Activated naive CD4-positive, alpha-beta T cell treated with anti-CD3 and anti-CD28 coated beads for 36 hours (primary cell): ENCODE measurements at regions not wholly inside any gene's neighbourhood (a gene's known extent, or its start where the extent isn't known, plus 50 kb on each side); places are given as distances from the start of the nearest gene placed in this dataset.

Source experiments
- CTCF ChIA-PET: fragments of 350-600 bp; sonication (Branson Sonifier 250); formaldehyde crosslinking; loops from one replicate; lab custom pipeline; 2021; ENCODE audit warnings: antibody characterized with exemption; lab: Charles Lee
- DNase-seq: peaks from one replicate; pipeline ENCODE4 v3.0.0-alpha.2; 2020
- H3K27ac Mint-ChIP-seq: one replicate; pipeline ENCODE4 v1.8.0; 2021; ENCODE audit warnings: mild to moderate bottlenecking, mixed read lengths
- H3K27me3 Mint-ChIP-seq: one replicate; pipeline ENCODE4 v1.8.0; 2021; ENCODE audit warnings: low read depth, mixed read lengths
- H3K36me3 Mint-ChIP-seq: one replicate; pipeline ENCODE4 v1.8.0; 2021; ENCODE audit warnings: low read depth, mixed read lengths
- H3K4me1 Mint-ChIP-seq: one replicate; pipeline ENCODE4 v1.8.0; 2021; ENCODE audit warnings: low read depth, mixed read lengths
- H3K4me3 Mint-ChIP-seq: one replicate; pipeline ENCODE4 v1.8.0; 2021; ENCODE audit warnings: mild to moderate bottlenecking, moderate library complexity, mixed read lengths
- H3K9me3 Mint-ChIP-seq: one replicate; pipeline ENCODE4 v1.8.0; 2021; ENCODE audit warnings: mixed read lengths
- intact Hi-C: fragments of 100-400 bp; cut with micrococcal nuclease; formaldehyde crosslinking; loops from one replicate; pipeline ENCODE4 v1.15.1; 2023

- Mint-ChIP-seq H3K4me3 (no peak overlapping the region), H3K27ac (no peak overlapping the region), H3K27me3 (no peaks in the 10 kb centered on the region), H3K4me1 (no peaks in the 10 kb centered on the region), H3K36me3 (no peaks in the 10 kb centered on the region), H3K9me3 (peaks cover 5% of the 10 kb centered on the region)
- intact Hi-C loops, result no loop called here
- CTCF ChIA-PET, result no interaction called here
- DNase-seq, result no peak
Measured at GRCh38 chr5:23216345-23216744, 291.1 kb upstream of the PRDM9 start.

DNA sequence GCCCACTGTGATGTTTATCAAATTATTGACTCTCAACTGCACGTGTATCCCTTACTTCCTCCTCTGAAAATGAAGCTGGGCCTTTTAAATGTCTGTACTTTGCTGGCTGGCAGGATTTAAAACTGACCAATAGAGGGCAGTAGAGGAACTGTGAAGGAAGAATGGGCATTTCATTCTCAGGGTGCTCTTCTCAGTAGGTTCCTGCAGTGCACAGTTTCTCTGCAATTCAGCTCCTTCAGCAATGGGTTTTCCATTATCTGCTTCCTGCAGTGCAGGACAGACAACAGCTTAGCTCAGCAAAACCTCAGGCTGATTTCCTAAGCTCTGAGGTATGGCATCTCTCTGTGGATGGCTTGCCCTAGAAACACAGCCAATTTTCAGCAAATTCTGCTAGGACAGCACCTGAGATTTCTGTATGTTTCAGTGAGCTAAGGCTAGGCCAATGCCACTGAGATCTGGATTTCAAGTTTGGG lies 298.4 kb upstream of the PRDM9 start:
- H3K4me1 Mint-ChIP-seq, result no peaks in the 10 kb centered on the region
- peak; percentile 10 for DNase-seq
- CTCF ChIA-PET, result interaction anchor here (1.0 kb wide), 1 partner anchor 12 kb away, joined by 3 read pairs; no protein-coding TSS in a partner anchor
- H3K27ac Mint-ChIP-seq, result no peak overlapping the region
- intact Hi-C loops, result no loop called here
- no peaks in the 10 kb centered on the region for H3K27me3 Mint-ChIP-seq
- no peak overlapping the region for H3K4me3 Mint-ChIP-seq
- H3K9me3 Mint-ChIP-seq, result no peaks in the 10 kb centered on the region
- H3K36me3 Mint-ChIP-seq, result no peaks in the 10 kb centered on the region

- H3K4me3 Mint-ChIP-seq, result no peak overlapping the region
- no peaks in the 10 kb centered on the region for H3K36me3 Mint-ChIP-seq
- DNase-seq, result no peak
- H3K27me3 Mint-ChIP-seq, result no peaks in the 10 kb centered on the region
- CTCF ChIA-PET, result no interaction called here
- H3K4me1 Mint-ChIP-seq, result no peaks in the 10 kb centered on the region
- H3K9me3 Mint-ChIP-seq, result peaks cover 5% of the 10 kb centered on the region
- H3K27ac Mint-ChIP-seq, result no peak overlapping the region
- intact Hi-C loops, result no loop called here
Measured at GRCh38 chr5:23204111-23204510, 303.3 kb upstream of the PRDM9 start.

DNA sequence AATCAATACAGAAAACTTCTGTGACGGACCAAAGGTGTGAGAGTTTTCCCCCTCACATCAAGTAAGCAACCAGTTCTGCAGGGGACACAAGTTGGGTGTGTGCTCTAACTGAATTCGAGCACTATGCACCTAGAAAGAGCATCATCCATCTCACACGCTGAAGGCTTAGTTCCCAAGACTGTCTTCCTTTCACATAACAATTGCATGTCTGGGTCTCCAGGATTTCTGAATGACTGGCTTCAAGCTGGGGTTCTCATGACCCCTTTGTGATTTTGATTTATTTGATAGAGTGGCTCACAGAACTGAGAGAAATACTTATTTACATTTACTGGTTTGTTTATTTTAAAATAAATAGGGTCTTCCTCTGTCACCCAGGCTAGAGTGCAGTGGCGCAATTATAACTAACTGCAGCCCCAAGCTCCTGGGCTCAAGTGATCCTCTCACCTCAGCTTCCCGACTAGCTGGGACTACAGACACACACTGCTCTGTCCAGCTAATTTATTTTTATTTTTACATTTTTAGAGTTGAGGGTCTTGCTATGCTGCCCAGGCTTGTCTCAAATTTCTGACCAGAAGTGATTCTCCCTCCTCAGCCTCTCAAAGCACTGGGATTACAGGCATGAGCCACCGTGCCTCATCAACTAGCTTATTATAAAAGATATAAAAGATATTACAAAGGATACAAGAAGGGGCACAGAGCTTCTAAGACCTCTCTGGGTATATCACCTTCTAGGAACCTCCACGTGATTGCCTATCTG lies 316.7 kb upstream of the CDH12 start:
- DNase-seq, result no peak
- Mint-ChIP-seq H3K27me3 (no peaks in the 10 kb centered on the region), H3K36me3 (no peaks in the 10 kb centered on the region), H3K4me3 (no peak overlapping the region), H3K9me3 (peaks cover 6% of the 10 kb centered on the region), H3K27ac (no peak overlapping the region), H3K4me1 (no peaks in the 10 kb centered on the region)
- intact Hi-C loops, result no loop called here
- CTCF ChIA-PET, result no interaction called here

- intact Hi-C loops, result no loop called here
- CTCF ChIA-PET, result no interaction called here
- Mint-ChIP-seq H3K9me3 (peaks cover 6% of the 10 kb centered on the region), H3K27me3 (no peaks in the 10 kb centered on the region), H3K36me3 (no peaks in the 10 kb centered on the region), H3K4me3 (no peak overlapping the region), H3K27ac (no peak overlapping the region), H3K4me1 (no peaks in the 10 kb centered on the region)
- no peak for DNase-seq
Measured at GRCh38 chr5:23164971-23165370, 311.8 kb upstream of the CDH12 start.

DNA sequence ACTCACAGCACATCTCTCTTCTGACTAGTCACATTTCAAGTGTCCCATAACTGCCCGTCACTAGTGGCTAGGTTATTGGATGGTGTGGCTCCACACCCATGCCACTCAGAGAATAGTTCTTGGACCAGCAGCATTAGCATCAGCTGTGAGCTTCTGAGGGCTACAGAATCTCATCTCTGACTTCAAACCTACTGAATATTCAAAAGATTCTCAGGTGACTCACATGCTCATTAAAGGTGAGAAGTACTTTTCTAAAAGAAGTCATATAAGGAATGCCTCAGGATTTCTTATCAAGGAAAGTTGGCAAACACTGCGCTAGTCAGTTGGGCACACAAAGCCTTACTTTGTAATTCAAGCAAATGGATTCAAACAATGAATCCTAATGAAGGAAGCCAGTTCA lies 305.0 kb upstream of the CDH12 start:
- Mint-ChIP-seq H3K9me3 (peaks cover 1% of the 10 kb centered on the region), H3K4me3 (no peak overlapping the region), H3K36me3 (no peaks in the 10 kb centered on the region), H3K4me1 (no peaks in the 10 kb centered on the region), H3K27ac (no peak overlapping the region), H3K27me3 (no peaks in the 10 kb centered on the region)
- DNase-seq, result no peak
- intact Hi-C loops, result no loop called here
- CTCF ChIA-PET, result no interaction called here

- H3K27me3 Mint-ChIP-seq, result no peaks in the 10 kb centered on the region
- intact Hi-C loops, result no loop called here
- CTCF ChIA-PET, result no interaction called here
- H3K4me3 Mint-ChIP-seq, result no peak overlapping the region
- H3K27ac Mint-ChIP-seq, result no peak overlapping the region
- no peaks in the 10 kb centered on the region for H3K36me3 Mint-ChIP-seq
- H3K4me1 Mint-ChIP-seq, result no peaks in the 10 kb centered on the region
- no peak for DNase-seq
- H3K9me3 Mint-ChIP-seq, result peaks cover 1% of the 10 kb centered on the region
Measured at GRCh38 chr5:23157716-23158115, 304.6 kb upstream of the CDH12 start.

DNA sequence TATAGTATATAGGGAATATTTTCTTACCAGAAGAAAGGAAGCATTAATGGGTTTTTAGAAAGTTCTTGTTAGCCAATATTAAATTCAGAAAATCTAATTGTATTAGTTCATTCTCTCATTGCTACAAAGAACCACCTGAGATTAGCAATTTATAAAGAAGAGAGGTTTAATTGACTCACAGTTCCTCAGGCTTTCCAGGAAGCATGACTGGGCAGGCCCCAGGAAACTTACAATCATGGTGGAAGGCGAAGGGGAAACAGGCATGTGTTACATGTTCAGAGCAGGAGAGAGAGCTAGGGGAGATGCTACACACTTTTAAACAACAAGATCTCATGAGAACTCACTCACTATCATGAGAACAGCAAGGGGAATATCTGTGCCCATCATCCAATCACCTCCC lies 304.0 kb upstream of the CDH12 start:
- CTCF ChIA-PET, result no interaction called here
- Mint-ChIP-seq H3K36me3 (no peaks in the 10 kb centered on the region), H3K4me1 (no peaks in the 10 kb centered on the region), H3K27ac (no peak overlapping the region), H3K4me3 (no peak overlapping the region), H3K27me3 (no peaks in the 10 kb centered on the region), H3K9me3 (peaks cover 1% of the 10 kb centered on the region)
- DNase-seq, result no peak
- intact Hi-C loops, result no loop called here

GRCh38 chr5:23147625-23148024 lies 294.5 kb upstream of the CDH12 start:
- peaks cover 1% of the 10 kb centered on the region for H3K36me3 Mint-ChIP-seq
- H3K4me3 Mint-ChIP-seq, result no peak overlapping the region
- H3K9me3 Mint-ChIP-seq, result peaks cover 8% of the 10 kb centered on the region
- intact Hi-C loops, result no loop called here
- CTCF ChIA-PET, result no interaction called here
- no peaks in the 10 kb centered on the region for H3K27me3 Mint-ChIP-seq
- H3K27ac Mint-ChIP-seq, result no peak overlapping the region
- no peaks in the 10 kb centered on the region for H3K4me1 Mint-ChIP-seq
- DNase-seq, result no peak

DNA sequence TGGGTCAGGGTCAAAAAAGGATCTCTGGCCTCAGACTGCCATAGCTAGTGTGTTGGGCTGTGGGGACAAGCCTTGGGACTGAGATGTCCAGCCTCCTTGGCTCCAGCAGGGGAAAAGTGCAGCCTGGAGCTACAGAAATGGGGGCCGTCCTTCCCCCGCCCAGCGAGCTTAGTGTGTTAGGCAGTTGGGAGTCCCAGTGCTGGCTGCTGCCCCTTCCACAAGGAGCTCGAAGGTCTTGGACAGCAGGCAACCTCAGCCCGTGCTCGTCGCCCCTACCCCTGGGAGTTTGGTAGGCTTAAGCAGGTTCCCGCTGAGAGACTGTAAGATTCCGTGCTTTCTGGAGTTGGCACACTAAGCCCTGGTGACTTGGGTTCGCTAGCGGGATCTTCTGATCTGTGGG lies 293.0 kb upstream of the CDH12 start:
- DNase-seq, result no peak
- H3K27ac Mint-ChIP-seq, result no peak overlapping the region
- no peaks in the 10 kb centered on the region for H3K4me1 Mint-ChIP-seq
- intact Hi-C loops, result no loop called here
- peaks cover 11% of the 10 kb centered on the region for H3K9me3 Mint-ChIP-seq
- CTCF ChIA-PET, result no interaction called here
- H3K36me3 Mint-ChIP-seq, result peaks cover 1% of the 10 kb centered on the region
- H3K4me3 Mint-ChIP-seq, result no peak overlapping the region
- H3K27me3 Mint-ChIP-seq, result no peaks in the 10 kb centered on the region

DNA sequence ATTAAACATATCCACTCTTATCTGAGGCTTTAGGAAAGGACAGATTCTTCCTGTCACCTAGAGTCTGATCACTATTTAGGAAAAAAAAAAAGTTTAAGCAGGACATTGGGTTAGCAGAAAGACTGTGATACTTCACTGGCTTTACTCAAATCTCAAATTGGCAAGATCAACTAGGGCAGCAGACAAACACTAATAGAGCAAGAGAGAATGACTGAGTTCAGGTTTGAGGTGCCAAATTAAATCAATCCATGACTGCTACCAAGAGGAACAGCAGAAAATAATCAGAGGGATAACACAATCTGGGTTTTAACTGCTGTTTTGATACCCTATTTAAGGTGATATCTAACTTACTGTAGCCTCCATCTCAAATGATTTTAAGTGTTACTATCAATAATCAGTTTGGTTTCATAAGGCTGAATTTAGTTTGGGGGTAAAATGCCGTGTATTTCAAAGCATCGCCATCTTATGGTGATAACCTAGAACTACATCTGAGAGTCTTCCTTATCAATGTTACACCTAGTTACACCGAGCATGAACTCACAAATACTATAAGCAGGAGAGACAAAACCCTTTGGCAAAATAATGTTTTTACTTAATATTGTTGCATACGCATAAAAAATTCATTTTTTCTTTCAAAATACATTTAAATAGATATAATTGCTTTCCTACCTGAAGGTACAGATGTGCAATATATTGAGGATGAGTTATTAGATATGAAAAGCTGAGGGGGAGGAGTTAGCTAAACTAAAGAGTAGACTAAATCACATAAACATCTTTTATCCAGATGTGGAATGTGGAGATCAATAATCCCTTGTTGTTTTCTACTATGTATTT lies 286.4 kb upstream of the CDH12 start:
- CTCF ChIA-PET, result no interaction called here
- Mint-ChIP-seq H3K4me3 (no peak overlapping the region), H3K36me3 (no peaks in the 10 kb centered on the region), H3K27me3 (no peaks in the 10 kb centered on the region), H3K27ac (no peak overlapping the region), H3K9me3 (peaks cover 15% of the 10 kb centered on the region), H3K4me1 (no peaks in the 10 kb centered on the region)
- intact Hi-C loops, result loop anchor here (5.0 kb wide), 1 partner anchor 1322 kb away; no protein-coding TSS in a partner anchor
- no peak for DNase-seq

GRCh38 chr5:23136958-23137357 lies 283.8 kb upstream of the CDH12 start:
- Mint-ChIP-seq H3K27me3 (no peaks in the 10 kb centered on the region), H3K27ac (no peak overlapping the region), H3K4me1 (no peaks in the 10 kb centered on the region), H3K36me3 (no peaks in the 10 kb centered on the region), H3K9me3 (peaks cover 6% of the 10 kb centered on the region), H3K4me3 (no peak overlapping the region)
- CTCF ChIA-PET, result no interaction called here
- intact Hi-C loops, result loop anchor here (5.0 kb wide), 1 partner anchor 1320 kb away; no protein-coding TSS in a partner anchor
- no peak for DNase-seq

- Mint-ChIP-seq H3K4me1 (no peaks in the 10 kb centered on the region), H3K36me3 (no peaks in the 10 kb centered on the region), H3K27ac (no peak overlapping the region), H3K27me3 (no peaks in the 10 kb centered on the region), H3K9me3 (peaks cover 10% of the 10 kb centered on the region), H3K4me3 (no peak overlapping the region)
- intact Hi-C loops, result no loop called here
- DNase-seq, result no peak
- CTCF ChIA-PET, result no interaction called here
Measured at GRCh38 chr5:23132231-23132630, 279.1 kb upstream of the CDH12 start.
